ENCODE measurements at regions not wholly inside any gene's neighbourhood (a gene's known extent, or its start where the extent isn't known, plus 50 kb on each side); places are given as distances from the start of the nearest gene placed in this dataset.

- no peak for TF ChIP-seq CTCF (conservative IDR thresholded peaks at IDR 0.05; ENCODE audit: low read depth, low read length)
- no peak for TF ChIP-seq EZH2phosphoT487 (IDR thresholded peaks at IDR 0.05; ENCODE audit: borderline replicate concordance, low read length)
- no peak for TF ChIP-seq EZH2 (IDR thresholded peaks at IDR 0.05; ENCODE audit: low read length, unreplicated experiment)
Observed at GRCh38 chr3:94978084-94978483, 915.2 kb downstream of the NSUN3 start.

Data from PC-3 (cell line).